NCI-H748 (cell line): ENCODE measurements at regions not wholly inside any gene's neighbourhood (a gene's known extent, or its start where the extent isn't known, plus 50 kb on each side); places are given as distances from the start of the nearest gene placed in this dataset.
A peak's percentile ranks its signal among the peaks of the same experiment; 100 is the strongest.

Experiments
- DNase-seq: peaks from one replicate; lab custom pipeline; 2025; ENCODE audit not compliant: unreplicated experiment; lab: John Stamatoyannopoulos, UW

GRCh38 chr2:20111311-20112131, 60.1 kb upstream of the LAPTM4A start:
- no peak for DNase-seq

- DNase-seq: no peak
Measured at GRCh38 chr2:20110876-20111275, 59.4 kb upstream of the LAPTM4A start.

- DNase-seq: no peak
Measured at GRCh38 chr2:20110383-20110782, 59.0 kb upstream of the LAPTM4A start.

GRCh38 chr2:20108655-20109396, 57.4 kb upstream of the LAPTM4A start:
- no peak for DNase-seq

- no peak for DNase-seq
Measured at GRCh38 chr2:20107776-20108175, 56.3 kb upstream of the LAPTM4A start.

- DNase-seq: no peak
Measured at GRCh38 chr2:20107352-20107751, 55.9 kb upstream of the LAPTM4A start.

- DNase-seq: no peak
Measured at GRCh38 chr2:20106746-20107145, 55.3 kb upstream of the LAPTM4A start.

GRCh38 chr2:20104900-20105545, 53.6 kb upstream of the LAPTM4A start:
- peak; percentile 86 for DNase-seq

- no peak for DNase-seq
Measured at GRCh38 chr2:20103530-20103929, 52.1 kb upstream of the LAPTM4A start.
